Activated CD4-positive, alpha-beta T cell treated with anti-CD3 and anti-CD28 coated beads for 24 hours (primary cell): ENCODE measurements at regions not wholly inside any gene's neighbourhood (a gene's known extent, or its start where the extent isn't known, plus 50 kb on each side); places are given as distances from the start of the nearest gene placed in this dataset.

ENCODE experiments used
- DNase-seq, 2 donors: peaks; one replicate each; pipeline ENCODE4 v3.0.0-alpha.2; 2020; ENCODE audit warnings: low read depth in 2 of 2

- no peak for DNase-seq
Observed at GRCh38 chr10:89829262-89829886, 128.0 kb downstream of the KIF20B start.

- no peak for DNase-seq
Observed at GRCh38 chr10:89829887-89830269, 128.5 kb downstream of the KIF20B start.

- DNase-seq: no peak
Observed at GRCh38 chr10:89830624-89831023, 129.2 kb downstream of the KIF20B start.

- DNase-seq: no peak
Observed at GRCh38 chr10:89836840-89837164, 135.4 kb downstream of the KIF20B start.

GRCh38 chr10:89837165-89838043 is 136.0 kb downstream of the KIF20B start:
- no peak for DNase-seq

GRCh38 chr10:89838044-89838615 is 136.7 kb downstream of the KIF20B start:
- no peak for DNase-seq

- no peak for DNase-seq
Observed at GRCh38 chr10:89845541-89846280, 144.3 kb downstream of the KIF20B start.

- no peak for DNase-seq
Observed at GRCh38 chr10:89846281-89846630, 144.9 kb downstream of the KIF20B start.

GRCh38 chr10:89846786-89847185 is 145.4 kb downstream of the KIF20B start:
- DNase-seq: no peak

GRCh38 chr10:89852872-89853271 is 151.5 kb downstream of the KIF20B start:
- no peak for DNase-seq

- no peak for DNase-seq
Observed at GRCh38 chr10:89853781-89854191, 152.4 kb downstream of the KIF20B start.

GRCh38 chr10:89857431-89858042 is 156.1 kb downstream of the KIF20B start:
- DNase-seq: no peak

- no peak for DNase-seq
Observed at GRCh38 chr10:89861199-89861573, 159.8 kb downstream of the KIF20B start.

GRCh38 chr10:89861584-89862301 is 160.4 kb downstream of the KIF20B start:
- no peak for DNase-seq

- no peak for DNase-seq
Observed at GRCh38 chr10:89867964-89868363, 166.6 kb downstream of the KIF20B start.

GRCh38 chr10:89869180-89869579 is 167.8 kb downstream of the KIF20B start:
- no peak for DNase-seq

GRCh38 chr10:89869592-89870156 is 168.3 kb downstream of the KIF20B start:
- no peak for DNase-seq

- DNase-seq: no peak
Observed at GRCh38 chr10:89870936-89871335, 169.5 kb downstream of the KIF20B start.

GRCh38 chr10:89873055-89873454 is 171.7 kb downstream of the KIF20B start:
- DNase-seq: no peak

- DNase-seq: no peak
Observed at GRCh38 chr10:89875557-89875956, 174.2 kb downstream of the KIF20B start.

GRCh38 chr10:89879121-89879520 is 177.7 kb downstream of the KIF20B start:
- no peak for DNase-seq
